ENCODE measurements at regions not wholly inside any gene's neighbourhood (a gene's known extent, or its start where the extent isn't known, plus 50 kb on each side); places are given as distances from the start of the nearest gene placed in this dataset.

- no peaks in the 10 kb centered on the region for H3K79me2 ChIP-seq
- no peak overlapping the region for H3K4me3 ChIP-seq (ENCODE audit: low read depth, low read length)
- H3K9me3 ChIP-seq (ENCODE audit: control insufficient read depth, low read length): no peaks in the 10 kb centered on the region
- TF ChIP-seq CTCF (IDR thresholded peaks at IDR 0.05): no peak
- H3K36me3 ChIP-seq (ENCODE audit: control insufficient read depth, insufficient read depth, low read length): no peaks in the 10 kb centered on the region
- H3K27me3 ChIP-seq (ENCODE audit: control insufficient read depth, insufficient read depth, low read length): no peaks in the 10 kb centered on the region
- H3K9ac ChIP-seq: no peak overlapping the region
- no peak overlapping the region for H3K27ac ChIP-seq
- no peaks in the 10 kb centered on the region for H3K4me1 ChIP-seq
- no peak overlapping the region for H2AFZ ChIP-seq
- H3K4me2 ChIP-seq (ENCODE audit: low read length): no peak overlapping the region
These were observed 421.7 kb downstream of the INSC start for GRCh38 chr11:15536438-15536837.

GRCh38 chr11:15539645-15540044 lies 424.9 kb downstream of the INSC start:
- Histone ChIP-seq H3K4me2 (ENCODE audit: low read length) (no peak overlapping the region), H3K4me1 (no peaks in the 10 kb centered on the region), H3K4me3 (ENCODE audit: low read depth, low read length) (no peak overlapping the region), H3K79me2 (no peaks in the 10 kb centered on the region), H3K27ac (no peak overlapping the region), H3K27me3 (ENCODE audit: control insufficient read depth, insufficient read depth, low read length) (no peaks in the 10 kb centered on the region), H3K9ac (no peak overlapping the region), H3K9me3 (ENCODE audit: control insufficient read depth, low read length) (no peaks in the 10 kb centered on the region), H2AFZ (no peak overlapping the region), H3K36me3 (ENCODE audit: control insufficient read depth, insufficient read depth, low read length) (no peaks in the 10 kb centered on the region)
- TF ChIP-seq CTCF (IDR thresholded peaks at IDR 0.05): no peak

GRCh38 chr11:15541079-15541478 lies 426.4 kb downstream of the INSC start:
- Histone ChIP-seq H3K79me2 (no peaks in the 10 kb centered on the region), H3K9me3 (ENCODE audit: control insufficient read depth, low read length) (no peaks in the 10 kb centered on the region), H3K4me2 (ENCODE audit: low read length) (no peak overlapping the region), H2AFZ (no peak overlapping the region), H3K4me3 (ENCODE audit: low read depth, low read length) (no peak overlapping the region), H3K27me3 (ENCODE audit: control insufficient read depth, insufficient read depth, low read length) (no peaks in the 10 kb centered on the region), H3K36me3 (ENCODE audit: control insufficient read depth, insufficient read depth, low read length) (no peaks in the 10 kb centered on the region), H3K4me1 (no peaks in the 10 kb centered on the region), H3K27ac (no peak overlapping the region), H3K9ac (no peak overlapping the region)
- TF ChIP-seq CTCF (IDR thresholded peaks at IDR 0.05): no peak

GRCh38 chr11:15544353-15544752 lies 429.6 kb downstream of the INSC start:
- Histone ChIP-seq H3K27me3 (ENCODE audit: control insufficient read depth, insufficient read depth, low read length) (no peaks in the 10 kb centered on the region), H3K9me3 (ENCODE audit: control insufficient read depth, low read length) (no peaks in the 10 kb centered on the region), H3K4me2 (ENCODE audit: low read length) (no peak overlapping the region), H3K9ac (no peak overlapping the region), H3K79me2 (no peaks in the 10 kb centered on the region), H3K4me1 (no peaks in the 10 kb centered on the region), H3K36me3 (ENCODE audit: control insufficient read depth, insufficient read depth, low read length) (no peaks in the 10 kb centered on the region), H2AFZ (no peak overlapping the region), H3K27ac (no peak overlapping the region), H3K4me3 (ENCODE audit: low read depth, low read length) (no peak overlapping the region)
- no peak for TF ChIP-seq CTCF (IDR thresholded peaks at IDR 0.05)

- H3K9ac ChIP-seq: no peak overlapping the region
- H2AFZ ChIP-seq: no peak overlapping the region
- no peak for TF ChIP-seq CTCF (IDR thresholded peaks at IDR 0.05)
- H3K4me1 ChIP-seq: no peaks in the 10 kb centered on the region
- H3K27ac ChIP-seq: no peak overlapping the region
- no peaks in the 10 kb centered on the region for H3K36me3 ChIP-seq (ENCODE audit: control insufficient read depth, insufficient read depth, low read length)
- no peaks in the 10 kb centered on the region for H3K27me3 ChIP-seq (ENCODE audit: control insufficient read depth, insufficient read depth, low read length)
- no peak overlapping the region for H3K4me3 ChIP-seq (ENCODE audit: low read depth, low read length)
- H3K4me2 ChIP-seq (ENCODE audit: low read length): no peak overlapping the region
- no peaks in the 10 kb centered on the region for H3K9me3 ChIP-seq (ENCODE audit: control insufficient read depth, low read length)
- no peaks in the 10 kb centered on the region for H3K79me2 ChIP-seq
These were observed 433.0 kb downstream of the INSC start for GRCh38 chr11:15547685-15548084.
